PC-3 (cell line): ENCODE measurements at regions not wholly inside any gene's neighbourhood (a gene's known extent, or its start where the extent isn't known, plus 50 kb on each side); places are given as distances from the start of the nearest gene placed in this dataset.

Experiments
- ATAC-seq: fragments of 200-7000 bp; cut with Tn5 transposase; 2 replicates; pipeline ENCODE4 v1.9.1; 2020; ENCODE audit warnings: mild to moderate bottlenecking, moderate library complexity
- BruUV-seq: library from RNA; stranded (reverse); fragments of 400-500 nt; replicated peaks from 2 replicates; lab custom pipeline; 2021; lab: Mats Ljungman, UMichigan
- CTCF ChIA-PET: fragments of 300-600 bp; sonication (Branson Sonifier 250); formaldehyde crosslinking; loops from one replicate; lab custom pipeline; 2022; ENCODE audit warnings: antibody characterized with exemption; lab: Charles Lee
- POLR2A ChIA-PET: fragments of 300-600 bp; sonication (Branson Sonifier 250); formaldehyde crosslinking; loops from one replicate; lab custom pipeline; 2022; ENCODE audit warnings: antibody characterized with exemption; ENCODE audit not compliant: unreplicated experiment; lab: Charles Lee
- DNase-seq: peaks from one replicate; pipeline ENCODE4 v3.0.0-alpha.2; 2015
- H2AFZ ChIP-seq: fragments of 300-600 bp; sonication (generic); 2 replicates; pipeline ENCODE4 v1.6.0; 2016; ENCODE audit warnings: antibody characterized with exemption, low read length
- H3F3A ChIP-seq: fragments of 300-600 bp; sonication (generic); one replicate; pipeline ENCODE4 v1.6.0; 2017; ENCODE audit warnings: antibody characterized with exemption, low read length, control low read depth, mild to moderate bottlenecking; ENCODE audit not compliant: unreplicated experiment
- H3K27ac ChIP-seq: fragments of 300-600 bp; sonication (generic); 2 replicates; pipeline ENCODE4 v1.5.1; 2016; ENCODE audit warnings: mild to moderate bottlenecking, low read length
- H3K27me3 ChIP-seq: fragments of 300-600 bp; sonication (generic); 2 replicates; pipeline ENCODE4 v1.6.1; 2016; ENCODE audit warnings: low read length, mixed read lengths
- H3K36me3 ChIP-seq: fragments of 300-600 bp; sonication (generic); 2 replicates; pipeline ENCODE4 v1.6.1; 2016; ENCODE audit warnings: low read depth, mixed run types, low read length, mixed read lengths
- H3K4me1 ChIP-seq: fragments of 300-600 bp; sonication (generic); 2 replicates; pipeline ENCODE4 v1.5.1; 2016; ENCODE audit warnings: low read length; ENCODE audit not compliant: insufficient read depth
- H3K4me2 ChIP-seq: fragments of 300-600 bp; sonication (generic); 2 replicates; pipeline ENCODE4 v1.6.0; 2016; ENCODE audit warnings: low read length
- H3K4me3 ChIP-seq: fragments of 300-600 bp; sonication (generic); 2 replicates; pipeline ENCODE4 v1.5.1; 2016; ENCODE audit warnings: mild to moderate bottlenecking, low read length, mixed read lengths
- H3K79me2 ChIP-seq: fragments of 300-600 bp; sonication (generic); 2 replicates; pipeline ENCODE4 v1.6.1; 2017; ENCODE audit warnings: low read length, mixed read lengths
- H3K9ac ChIP-seq: fragments of 300-600 bp; sonication (generic); 2 replicates; pipeline ENCODE4 v1.6.0; 2016; ENCODE audit warnings: mild to moderate bottlenecking, low read length
- H3K9me2 ChIP-seq: fragments of 300-600 bp; sonication (generic); replicated peaks from 2 replicates; pipeline ENCODE4 v1.6.1; 2016; ENCODE audit warnings: mixed run types, low read length, mixed read lengths
- H3K9me3 ChIP-seq: fragments of 300-600 bp; sonication (generic); 2 replicates; pipeline ENCODE4 v1.6.1; 2016; ENCODE audit warnings: low read length, mixed read lengths
- H4K20me1 ChIP-seq: fragments of 300-600 bp; sonication (generic); 2 replicates; pipeline ENCODE4 v1.6.1; 2016; ENCODE audit warnings: low read length, mixed read lengths
- CTCF ChIP-seq: fragments of 300-600 bp; sonication (generic); conservative IDR thresholded peaks from 2 replicates; pipeline ENCODE4 v1.5.1; 2017; ENCODE audit warnings: antibody characterized with exemption, low read depth, mild to moderate bottlenecking, low read length
- EZH2 ChIP-seq: fragments of 300-600 bp; sonication (generic); IDR thresholded peaks from one replicate; pipeline ENCODE4 v1.6.1; 2017; ENCODE audit warnings: antibody characterized with exemption, mild to moderate bottlenecking, low read length; ENCODE audit not compliant: unreplicated experiment
- EZH2phosphoT487 ChIP-seq: fragments of 300-600 bp; sonication (generic); IDR thresholded peaks from 2 replicates; pipeline ENCODE4 v1.6.1; 2018; ENCODE audit warnings: mild to moderate bottlenecking, antibody characterized with exemption, low read length, borderline replicate concordance
- intact Hi-C: fragments of 100-400 bp; cut with micrococcal nuclease; formaldehyde crosslinking; loops from 2 replicates; pipeline ENCODE4 v1.9.0; 2023

GRCh38 chr5:118366429-118366828, 621.9 kb downstream of the DTWD2 start:
- no peaks in the 10 kb centered on the region for H3K9me2 ChIP-seq
- no peak overlapping the region for H3K9ac ChIP-seq
- H3K27me3 ChIP-seq: no peaks in the 10 kb centered on the region
- H3K27ac ChIP-seq: no peak overlapping the region
- no peak overlapping the region for H2AFZ ChIP-seq
- H4K20me1 ChIP-seq: no peaks in the 10 kb centered on the region
- ATAC-seq (no peak), DNase-seq (no peak)
- BruUV-seq: no TSS peak
- CTCF ChIA-PET: no interaction called here
- TF ChIP-seq EZH2 (no peak), EZH2phosphoT487 (no peak), CTCF (no peak)
- no peaks in the 10 kb centered on the region for H3K4me1 ChIP-seq
- H3K9me3 ChIP-seq: no peaks in the 10 kb centered on the region
- no peaks in the 10 kb centered on the region for H3K36me3 ChIP-seq
- intact Hi-C loops: no loop called here
- H3K79me2 ChIP-seq: no peaks in the 10 kb centered on the region
- no peaks in the 10 kb centered on the region for H3F3A ChIP-seq
- no peak overlapping the region for H3K4me2 ChIP-seq
- no peak overlapping the region for H3K4me3 ChIP-seq
- POLR2A ChIA-PET: no interaction called here

- POLR2A ChIA-PET: no interaction called here
- no peak for TF ChIP-seq CTCF
- no peak for TF ChIP-seq EZH2
- TF ChIP-seq EZH2phosphoT487: no peak
- H3K9ac ChIP-seq: no peak overlapping the region
- no peaks in the 10 kb centered on the region for H3K9me2 ChIP-seq
- DNase-seq: no peak
- H3K4me3 ChIP-seq: no peak overlapping the region
- no peaks in the 10 kb centered on the region for H3K36me3 ChIP-seq
- no peaks in the 10 kb centered on the region for H4K20me1 ChIP-seq
- H3F3A ChIP-seq: no peaks in the 10 kb centered on the region
- H3K27me3 ChIP-seq: no peaks in the 10 kb centered on the region
- no peak overlapping the region for H3K4me2 ChIP-seq
- no TSS peak for BruUV-seq
- intact Hi-C loops: no loop called here
- ATAC-seq: no peak
- H3K4me1 ChIP-seq: no peaks in the 10 kb centered on the region
- no peaks in the 10 kb centered on the region for H3K9me3 ChIP-seq
- CTCF ChIA-PET: no interaction called here
- H2AFZ ChIP-seq: no peak overlapping the region
- no peak overlapping the region for H3K27ac ChIP-seq
- H3K79me2 ChIP-seq: no peaks in the 10 kb centered on the region
These were observed 622.6 kb downstream of the DTWD2 start for GRCh38 chr5:118365718-118366117.

DNA sequence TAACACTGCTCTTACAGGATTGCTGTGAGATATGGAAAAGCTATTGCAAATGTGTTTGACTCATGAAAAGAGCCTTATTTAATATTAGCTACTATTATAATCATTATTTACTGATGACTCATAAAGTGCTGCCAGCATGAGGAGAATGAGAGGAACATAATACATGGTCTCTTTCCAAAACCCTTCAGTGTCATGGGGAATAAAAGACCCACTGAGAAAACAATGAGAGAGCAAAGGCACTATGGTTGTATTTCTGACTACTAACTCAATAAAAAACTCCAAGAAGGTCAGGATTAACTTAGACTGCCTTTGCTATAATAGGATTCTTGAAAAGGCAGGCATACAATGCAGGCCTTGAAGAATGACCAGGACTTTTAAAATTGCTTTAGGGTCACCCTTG, 633.5 kb downstream of the DTWD2 start:
- BruUV-seq: no TSS peak
- TF ChIP-seq CTCF: no peak
- TF ChIP-seq EZH2phosphoT487: no peak
- TF ChIP-seq EZH2: no peak
- no peaks in the 10 kb centered on the region for H3K27me3 ChIP-seq
- intact Hi-C loops: no loop called here
- no peaks in the 10 kb centered on the region for H3K79me2 ChIP-seq
- no peak for ATAC-seq
- no peak overlapping the region for H3K4me3 ChIP-seq
- no peaks in the 10 kb centered on the region for H3F3A ChIP-seq
- no peak overlapping the region for H3K9ac ChIP-seq
- no peaks in the 10 kb centered on the region for H3K9me2 ChIP-seq
- no peaks in the 10 kb centered on the region for H3K36me3 ChIP-seq
- no peak overlapping the region for H3K4me2 ChIP-seq
- no peaks in the 10 kb centered on the region for H4K20me1 ChIP-seq
- H2AFZ ChIP-seq: no peak overlapping the region
- no peaks in the 10 kb centered on the region for H3K9me3 ChIP-seq
- ChIA-PET POLR2A (no interaction called here), CTCF (no interaction called here)
- no peak overlapping the region for H3K27ac ChIP-seq
- no peak for DNase-seq
- no peaks in the 10 kb centered on the region for H3K4me1 ChIP-seq
